ENCODE measurements at regions not wholly inside any gene's neighbourhood (a gene's known extent, or its start where the extent isn't known, plus 50 kb on each side); places are given as distances from the start of the nearest gene placed in this dataset.

- no peaks in the 10 kb centered on the region for H3K36me3 ChIP-seq (replicated peaks; ENCODE audit: low read depth, low read length)
- no peak overlapping the region for H3K27ac ChIP-seq (ENCODE audit: low read length)
- no peaks in the 10 kb centered on the region for H4K20me1 ChIP-seq (ENCODE audit: insufficient read depth, low read length)
- TF ChIP-seq CTCF (IDR thresholded peaks at IDR 0.05; ENCODE audit: low read depth, low read length) = no peak
- no peak for TF ChIP-seq EZH2phosphoT487 (IDR thresholded peaks at IDR 0.05; ENCODE audit: low read depth)
- no peaks in the 10 kb centered on the region for H3K4me1 ChIP-seq (ENCODE audit: low read length)
- no peak overlapping the region for H2AFZ ChIP-seq (ENCODE audit: low read depth, low read length)
- H3K79me2 ChIP-seq (ENCODE audit: low read length) = no peaks in the 10 kb centered on the region
- H3K9me3 ChIP-seq (ENCODE audit: insufficient read depth, low read length) = 0 out of 2 replicates have a peak, but pooled peaks cover 4% of the 10 kb centered on the region
- no peak overlapping the region for H3K4me3 ChIP-seq (ENCODE audit: low read length)
- H3K4me2 ChIP-seq (ENCODE audit: low read length) = no peak overlapping the region
- no peaks in the 10 kb centered on the region for H3K27me3 ChIP-seq (ENCODE audit: low read depth, low read length)
- no peak overlapping the region for H3K9ac ChIP-seq (ENCODE audit: low read length)
Observed at GRCh38 chr2:59694176-59694575, 859.3 kb downstream of the BCL11A start.

- no peaks in the 10 kb centered on the region for H3K4me1 ChIP-seq (ENCODE audit: low read length)
- no peak overlapping the region for H3K4me2 ChIP-seq (ENCODE audit: low read length)
- no peak overlapping the region for H3K4me3 ChIP-seq (ENCODE audit: low read length)
- no peaks in the 10 kb centered on the region for H3K27me3 ChIP-seq (ENCODE audit: low read depth, low read length)
- no peaks in the 10 kb centered on the region for H3K36me3 ChIP-seq (replicated peaks; ENCODE audit: low read depth, low read length)
- H3K27ac ChIP-seq (ENCODE audit: low read length) = no peak overlapping the region
- no peak overlapping the region for H3K9ac ChIP-seq (ENCODE audit: low read length)
- TF ChIP-seq EZH2phosphoT487 (IDR thresholded peaks at IDR 0.05; ENCODE audit: low read depth) = no peak
- TF ChIP-seq CTCF (IDR thresholded peaks at IDR 0.05; ENCODE audit: low read depth, low read length) = no peak
- no peaks in the 10 kb centered on the region for H4K20me1 ChIP-seq (ENCODE audit: insufficient read depth, low read length)
- H3K9me3 ChIP-seq (ENCODE audit: insufficient read depth, low read length) = 0 out of 2 replicates have a peak, but pooled peaks cover 4% of the 10 kb centered on the region
- H2AFZ ChIP-seq (ENCODE audit: low read depth, low read length) = no peak overlapping the region
- no peaks in the 10 kb centered on the region for H3K79me2 ChIP-seq (ENCODE audit: low read length)
Observed at GRCh38 chr2:59693231-59693959, 860.1 kb downstream of the BCL11A start.

- H3K27ac ChIP-seq (ENCODE audit: low read length) = no peak overlapping the region
- H3K36me3 ChIP-seq (replicated peaks; ENCODE audit: low read depth, low read length) = no peaks in the 10 kb centered on the region
- H3K27me3 ChIP-seq (ENCODE audit: low read depth, low read length) = no peaks in the 10 kb centered on the region
- no peak for TF ChIP-seq CTCF (IDR thresholded peaks at IDR 0.05; ENCODE audit: low read depth, low read length)
- TF ChIP-seq EZH2phosphoT487 (IDR thresholded peaks at IDR 0.05; ENCODE audit: low read depth) = no peak
- no peaks in the 10 kb centered on the region for H4K20me1 ChIP-seq (ENCODE audit: insufficient read depth, low read length)
- H3K4me1 ChIP-seq (ENCODE audit: low read length) = no peaks in the 10 kb centered on the region
- H2AFZ ChIP-seq (ENCODE audit: low read depth, low read length) = no peak overlapping the region
- H3K4me2 ChIP-seq (ENCODE audit: low read length) = no peak overlapping the region
- 0 out of 2 replicates have a peak, but pooled peaks cover 4% of the 10 kb centered on the region for H3K9me3 ChIP-seq (ENCODE audit: insufficient read depth, low read length)
- no peak overlapping the region for H3K9ac ChIP-seq (ENCODE audit: low read length)
- no peaks in the 10 kb centered on the region for H3K79me2 ChIP-seq (ENCODE audit: low read length)
- H3K4me3 ChIP-seq (ENCODE audit: low read length) = no peak overlapping the region
Observed at GRCh38 chr2:59691518-59692190, 861.8 kb downstream of the BCL11A start.

GRCh38 chr2:59690849-59691248 lies 862.6 kb downstream of the BCL11A start:
- H3K36me3 ChIP-seq (replicated peaks; ENCODE audit: low read depth, low read length) = no peaks in the 10 kb centered on the region
- no peaks in the 10 kb centered on the region for H3K27me3 ChIP-seq (ENCODE audit: low read depth, low read length)
- H3K4me3 ChIP-seq (ENCODE audit: low read length) = no peak overlapping the region
- H3K4me1 ChIP-seq (ENCODE audit: low read length) = no peaks in the 10 kb centered on the region
- no peak overlapping the region for H3K4me2 ChIP-seq (ENCODE audit: low read length)
- H4K20me1 ChIP-seq (ENCODE audit: insufficient read depth, low read length) = no peaks in the 10 kb centered on the region
- H3K79me2 ChIP-seq (ENCODE audit: low read length) = no peaks in the 10 kb centered on the region
- no peak overlapping the region for H3K9ac ChIP-seq (ENCODE audit: low read length)
- H3K27ac ChIP-seq (ENCODE audit: low read length) = no peak overlapping the region
- no peak overlapping the region for H2AFZ ChIP-seq (ENCODE audit: low read depth, low read length)
- H3K9me3 ChIP-seq (ENCODE audit: insufficient read depth, low read length) = 0 out of 2 replicates have a peak, but pooled peaks cover 4% of the 10 kb centered on the region
- no peak for TF ChIP-seq CTCF (IDR thresholded peaks at IDR 0.05; ENCODE audit: low read depth, low read length)
- TF ChIP-seq EZH2phosphoT487 (IDR thresholded peaks at IDR 0.05; ENCODE audit: low read depth) = no peak

Data from OCI-LY3 (cell line).